T47D (cell line): ENCODE measurements at regions not wholly inside any gene's neighbourhood (a gene's known extent, or its start where the extent isn't known, plus 50 kb on each side); places are given as distances from the start of the nearest gene placed in this dataset.

Source experiments
- DNase-seq, 2 experiments: peaks; one replicate each; pipeline versions ENCODE4 v3.0.0 to v3.0.0-alpha.2; 2011 to 2012; ENCODE audit warnings: low read depth in 1 of 2, low spot score in 1 of 2
- JUND ChIP-seq: IDR thresholded peaks from 2 replicates; pipeline ENCODE4 v1.6.1; 2012; ENCODE audit warnings: low read depth
- in situ Hi-C: cut with HindIII; loops from 2 replicates; pipeline ENCODE4 v1.10.0; 2016; ENCODE audit warnings: low sequenced_read_pairs, low pct_unique_long_range_greater_than_20kb

- in situ Hi-C loops: no loop called here
- no peak for TF ChIP-seq JUND
- DNase-seq: no peak
Observed at GRCh38 chr6:138685257-138685656, 88.3 kb upstream of the CCDC28A start.

GRCh38 chr6:138685781-138686180 is 87.8 kb upstream of the CCDC28A start:
- DNase-seq: no peak
- in situ Hi-C loops: no loop called here
- no peak for TF ChIP-seq JUND

DNA sequence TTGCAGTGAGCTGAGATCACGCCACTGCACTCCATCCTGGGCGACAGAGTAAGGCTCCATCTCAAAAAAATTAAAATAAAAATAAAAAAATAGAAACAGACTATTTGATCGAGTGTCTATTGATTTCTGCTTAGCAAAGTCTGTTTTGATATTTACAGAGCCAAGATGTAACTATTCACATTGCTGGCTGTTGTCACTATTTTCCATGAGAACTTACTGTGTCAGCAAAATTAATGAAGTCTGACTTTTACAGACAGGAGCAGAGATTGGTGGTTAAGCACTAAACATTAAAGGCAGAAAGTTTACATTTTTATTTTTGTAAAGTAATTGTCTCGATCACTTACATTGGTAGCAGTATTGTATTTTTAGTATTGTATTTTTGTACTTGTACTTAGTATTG is 85.0 kb upstream of the CCDC28A start:
- no peak for DNase-seq
- no peak for TF ChIP-seq JUND
- in situ Hi-C loops: no loop called here

GRCh38 chr6:138689849-138690248 is 83.7 kb upstream of the CCDC28A start:
- in situ Hi-C loops: no loop called here
- no peak for DNase-seq
- TF ChIP-seq JUND: no peak

DNA sequence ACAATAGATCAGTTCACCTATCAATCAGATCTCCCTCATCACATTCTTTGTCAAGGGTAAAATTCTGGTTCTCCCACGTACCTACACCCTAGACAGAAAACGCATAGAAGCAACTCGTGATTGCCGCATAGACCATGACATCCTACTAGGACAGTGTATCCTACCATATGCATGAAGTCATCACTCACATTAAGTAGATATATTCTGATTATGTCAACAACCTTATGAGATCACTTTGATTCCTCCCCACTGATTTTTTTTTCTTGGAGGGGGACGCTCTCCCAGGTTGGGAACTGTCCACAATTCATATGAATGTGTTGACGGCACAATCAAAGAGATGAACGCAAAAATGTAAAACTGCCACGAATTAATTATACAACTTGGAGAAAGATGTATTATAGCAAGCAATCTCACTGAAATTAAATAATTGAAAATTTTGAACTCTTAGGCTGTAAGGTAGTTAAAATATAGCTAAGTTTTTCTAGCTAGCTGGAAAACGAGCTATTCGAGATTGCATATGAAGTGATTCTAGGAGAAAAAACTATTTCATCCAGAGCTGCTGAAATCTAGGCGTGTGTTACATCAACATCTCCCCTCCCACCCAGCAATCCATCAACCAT is 82.5 kb upstream of the CCDC28A start:
- in situ Hi-C loops: no loop called here
- no peak for DNase-seq
- TF ChIP-seq JUND: no peak

DNA sequence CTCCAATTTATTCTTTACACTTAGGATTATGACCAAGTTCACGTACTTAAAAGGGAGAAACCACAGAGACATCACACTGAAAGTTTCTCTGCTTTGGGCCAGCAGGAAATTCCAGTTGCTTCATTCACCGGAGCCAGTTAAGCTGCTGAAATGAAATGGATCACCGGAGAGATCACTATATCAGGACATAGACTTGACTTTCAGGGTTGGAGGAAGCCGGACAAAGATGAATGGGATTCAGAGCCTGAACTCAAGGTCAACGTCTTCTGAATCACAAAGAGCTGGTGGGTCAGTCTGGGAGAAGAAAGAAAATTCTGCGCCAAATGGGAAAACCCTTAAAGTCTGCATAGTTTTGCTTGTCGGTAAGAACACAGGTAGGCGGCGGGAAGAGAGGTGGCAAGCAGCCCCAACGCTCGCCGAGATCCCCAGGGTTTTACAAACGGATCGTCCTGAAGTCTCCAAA is 81.9 kb upstream of the CCDC28A start:
- peak in 1 of 2 experiments; percentile 49 for DNase-seq
- in situ Hi-C loops: no loop called here
- no peak for TF ChIP-seq JUND

DNA sequence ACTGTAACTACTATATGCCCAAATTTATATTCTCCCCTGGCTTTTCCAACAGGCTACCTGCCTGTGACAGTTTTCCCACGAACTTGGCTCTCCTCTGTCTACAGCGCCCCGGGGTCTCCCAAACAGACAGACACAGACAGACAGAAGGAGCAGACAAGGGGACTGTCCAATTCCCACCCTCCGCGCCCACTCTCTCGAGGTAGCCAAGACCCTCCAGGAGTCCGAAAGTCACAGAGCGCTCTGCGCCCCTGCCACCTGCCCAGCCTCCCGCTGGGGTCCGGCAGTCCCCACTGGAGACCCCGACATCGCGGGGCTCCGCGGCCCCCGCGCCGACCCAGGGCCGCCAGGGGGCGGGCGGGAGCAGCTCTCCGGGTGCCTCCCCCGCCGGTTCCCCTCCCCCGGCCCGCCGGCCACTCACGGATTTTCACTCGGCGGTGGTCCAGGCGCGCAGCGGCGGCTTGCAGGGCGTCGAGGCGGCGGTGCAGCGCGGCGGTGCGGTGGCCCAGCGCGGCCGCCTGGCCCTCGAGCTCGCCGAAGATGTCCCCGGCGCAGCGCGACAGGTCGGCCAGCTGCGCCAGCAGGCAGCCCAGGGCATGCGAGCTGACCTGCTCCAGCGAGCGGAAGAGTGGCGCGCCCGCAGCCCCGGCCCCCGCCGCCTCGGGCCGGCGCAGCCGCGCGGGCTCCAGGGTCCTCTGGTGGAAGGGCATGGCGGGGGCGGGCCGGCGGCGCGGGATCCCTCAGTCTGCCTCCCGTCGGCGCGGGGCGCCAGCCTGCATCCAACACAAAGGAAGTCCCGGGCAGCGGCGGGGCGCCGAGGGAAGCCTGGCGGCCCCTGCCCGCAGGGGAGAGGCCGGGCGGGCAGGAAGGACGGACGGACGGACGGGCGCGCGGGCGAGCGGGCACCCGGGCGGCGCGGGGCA is 81.3 kb upstream of the CCDC28A start:
- in situ Hi-C loops: no loop called here
- TF ChIP-seq JUND: no peak
- peak; percentile 58 to 81 for DNase-seq

- in situ Hi-C loops: no loop called here
- DNase-seq: peak; percentile 88 to 89
- no peak for TF ChIP-seq JUND
Observed at GRCh38 chr6:138692978-138693909, 80.3 kb upstream of the CCDC28A start.

GRCh38 chr6:138695193-138695592 is 78.4 kb upstream of the CCDC28A start:
- in situ Hi-C loops: no loop called here
- DNase-seq: no peak
- no peak for TF ChIP-seq JUND

GRCh38 chr6:138714493-138714892 is 59.1 kb upstream of the CCDC28A start:
- DNase-seq: no peak
- in situ Hi-C loops: no loop called here
- no peak for TF ChIP-seq JUND

GRCh38 chr6:138716013-138716412 is 57.6 kb upstream of the CCDC28A start:
- no peak for DNase-seq
- no peak for TF ChIP-seq JUND
- in situ Hi-C loops: no loop called here

DNA sequence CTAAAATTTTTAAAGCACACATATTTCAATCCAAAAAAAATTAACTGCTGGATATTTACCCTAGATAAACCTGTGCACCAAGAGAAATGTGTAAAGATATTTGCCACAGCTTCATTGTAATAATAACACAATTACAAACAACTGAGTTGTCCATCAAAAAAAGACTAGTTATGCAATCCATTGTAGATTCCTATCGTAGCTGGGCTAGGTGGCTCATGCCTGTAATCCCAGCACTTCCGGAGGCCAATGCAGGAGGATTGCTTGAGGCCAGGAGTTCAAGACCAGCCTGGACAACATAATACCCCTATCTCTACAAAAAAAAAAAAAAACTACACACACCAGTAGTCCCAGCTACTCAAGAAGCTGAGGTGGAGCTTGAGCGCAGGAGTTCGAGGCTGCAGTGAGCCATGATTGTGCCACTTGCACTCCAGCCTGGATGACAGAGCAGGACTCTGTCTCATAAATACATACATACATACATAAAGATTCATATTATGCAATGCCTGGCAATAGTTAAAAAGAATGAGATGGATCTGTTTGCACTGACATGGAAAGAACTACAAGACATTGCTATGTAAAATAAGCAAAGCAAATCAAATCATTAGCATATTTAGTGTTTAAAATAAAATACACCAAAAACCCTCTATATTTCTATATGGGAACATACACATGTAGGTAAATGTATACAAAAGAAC is 56.5 kb upstream of the CCDC28A start:
- TF ChIP-seq JUND: no peak
- in situ Hi-C loops: no loop called here

More for the DNA sequence above, 56.5 kb upstream of the CCDC28A start:
- no peak for DNase-seq
